ENCODE measurements at regions not wholly inside any gene's neighbourhood (a gene's known extent, or its start where the extent isn't known, plus 50 kb on each side); places are given as distances from the start of the nearest gene placed in this dataset.

DNA sequence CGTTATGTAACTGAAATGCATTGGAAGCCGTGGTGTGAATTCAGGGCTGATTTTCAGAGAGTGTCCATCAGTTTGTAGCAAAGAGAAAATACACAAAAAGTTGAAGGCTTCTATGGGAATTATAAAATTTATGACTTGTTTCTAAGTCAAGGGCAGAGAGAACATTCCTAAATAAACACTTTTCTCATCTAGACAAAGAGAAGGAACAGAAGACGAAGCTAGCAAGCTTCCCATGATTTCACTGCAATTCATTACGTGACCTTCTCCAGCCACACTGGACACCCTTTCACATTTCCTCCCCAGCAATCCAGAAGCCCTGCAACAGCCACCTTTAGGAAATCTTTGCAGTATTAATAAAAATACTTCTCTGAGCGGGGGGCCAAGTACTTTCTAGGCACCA, 67.8 kb downstream of the TMEM100 start:
- H3K36me3 ChIP-seq (ENCODE audit: control insufficient read depth in 2 of 2, extremely low read depth in 1 of 2, insufficient read depth in 2 of 2, low read length in 2 of 2), result no peaks in the 10 kb centered on the region
- no peak overlapping the region for H3K4me2 ChIP-seq (ENCODE audit: control insufficient read depth, extremely low read depth, insufficient read depth, low read depth, low read length)
- dilution Hi-C loops (cut with MboI; ENCODE audit: extremely low pct_ligation_motif_present, low sequenced_read_pairs), result no loop called here
- TF ChIP-seq, protein P1, sequence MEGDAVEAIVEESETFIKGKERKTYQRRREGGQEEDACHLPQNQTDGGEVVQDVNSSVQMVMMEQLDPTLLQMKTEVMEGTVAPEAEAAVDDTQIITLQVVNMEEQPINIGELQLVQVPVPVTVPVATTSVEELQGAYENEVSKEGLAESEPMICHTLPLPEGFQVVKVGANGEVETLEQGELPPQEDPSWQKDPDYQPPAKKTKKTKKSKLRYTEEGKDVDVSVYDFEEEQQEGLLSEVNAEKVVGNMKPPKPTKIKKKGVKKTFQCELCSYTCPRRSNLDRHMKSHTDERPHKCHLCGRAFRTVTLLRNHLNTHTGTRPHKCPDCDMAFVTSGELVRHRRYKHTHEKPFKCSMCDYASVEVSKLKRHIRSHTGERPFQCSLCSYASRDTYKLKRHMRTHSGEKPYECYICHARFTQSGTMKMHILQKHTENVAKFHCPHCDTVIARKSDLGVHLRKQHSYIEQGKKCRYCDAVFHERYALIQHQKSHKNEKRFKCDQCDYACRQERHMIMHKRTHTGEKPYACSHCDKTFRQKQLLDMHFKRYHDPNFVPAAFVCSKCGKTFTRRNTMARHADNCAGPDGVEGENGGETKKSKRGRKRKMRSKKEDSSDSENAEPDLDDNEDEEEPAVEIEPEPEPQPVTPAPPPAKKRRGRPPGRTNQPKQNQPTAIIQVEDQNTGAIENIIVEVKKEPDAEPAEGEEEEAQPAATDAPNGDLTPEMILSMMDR (optimal IDR thresholded peaks at IDR 0.05 in 1 of 3, IDR thresholded peaks at IDR 0.05 in 1 of 3, conservative IDR thresholded peaks at IDR 0.05 in 1 of 3; ENCODE audit: extremely low read depth in 1 of 3, insufficient read depth in 2 of 3, low read length in 3 of 3), result no peak
- TF ChIP-seq EZH2 (IDR thresholded peaks at IDR 0.05; ENCODE audit: low read length), result no peak
- H3K79me2 ChIP-seq (ENCODE audit: control insufficient read depth, insufficient read depth, low read length), result no peaks in the 10 kb centered on the region
- H3K9ac ChIP-seq (ENCODE audit: control insufficient read depth, extremely low read depth, insufficient read depth, low read length), result no peak overlapping the region
- H3K4me1 ChIP-seq (ENCODE audit: control insufficient read depth, extremely low read depth, insufficient read depth, low read length), result no peaks in the 10 kb centered on the region
- no peak overlapping the region for H2AFZ ChIP-seq (ENCODE audit: control insufficient read depth, low read length)
- DNase-seq (ENCODE audit: low read depth, low spot score) (no peak), FAIRE-seq (no peak)
- H3K4me3 ChIP-seq (ENCODE audit: control insufficient read depth in 2 of 3, extremely low read depth in 1 of 3, insufficient read depth in 2 of 3, low read depth in 1 of 3, low read length in 3 of 3), result no peak overlapping the region
- H4K20me1 ChIP-seq (ENCODE audit: control insufficient read depth, extremely low read depth, insufficient read depth, low read length), result no peaks in the 10 kb centered on the region
- H3K9me3 ChIP-seq (ENCODE audit: control insufficient read depth, low read depth, low read length), result no peaks in the 10 kb centered on the region
- H3K27ac ChIP-seq (ENCODE audit: control insufficient read depth, insufficient read depth, low read length), result no peak overlapping the region
- no peaks in the 10 kb centered on the region for H3K9me1 ChIP-seq (ENCODE audit: control insufficient read depth, extremely low read depth, insufficient read depth, low read length)
- H3K27me3 ChIP-seq (ENCODE audit: control insufficient read depth, extremely low read depth, insufficient read depth, low read length), result no peaks in the 10 kb centered on the region

DNA sequence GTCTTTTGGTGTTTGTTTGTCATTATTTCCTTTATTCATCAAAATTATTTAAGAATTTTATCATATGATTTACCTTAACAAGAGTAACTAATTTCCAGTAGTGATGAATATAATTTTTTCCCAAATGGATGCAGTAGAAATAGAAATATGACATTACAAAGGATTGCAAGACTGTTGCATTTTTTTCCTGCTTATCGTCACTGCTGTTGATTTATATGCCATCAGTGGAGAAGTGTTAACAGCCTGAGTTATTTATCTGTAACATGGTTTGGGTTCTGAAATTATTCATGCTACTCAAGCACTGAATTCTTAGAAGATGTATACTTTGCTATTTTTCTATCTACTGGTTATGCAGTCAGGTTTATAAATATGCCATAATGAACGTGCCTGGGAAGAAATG, 68.6 kb downstream of the TMEM100 start:
- H2AFZ ChIP-seq (ENCODE audit: control insufficient read depth, low read length), result no peak overlapping the region
- no peaks in the 10 kb centered on the region for H3K27me3 ChIP-seq (ENCODE audit: control insufficient read depth, extremely low read depth, insufficient read depth, low read length)
- H4K20me1 ChIP-seq (ENCODE audit: control insufficient read depth, extremely low read depth, insufficient read depth, low read length), result no peaks in the 10 kb centered on the region
- no peaks in the 10 kb centered on the region for H3K9me1 ChIP-seq (ENCODE audit: control insufficient read depth, extremely low read depth, insufficient read depth, low read length)
- H3K4me3 ChIP-seq (ENCODE audit: control insufficient read depth in 2 of 3, extremely low read depth in 1 of 3, insufficient read depth in 2 of 3, low read depth in 1 of 3, low read length in 3 of 3), result no peak overlapping the region
- no peak for TF ChIP-seq EZH2 (IDR thresholded peaks at IDR 0.05; ENCODE audit: low read length)
- TF ChIP-seq, protein P1 (optimal IDR thresholded peaks at IDR 0.05 in 1 of 3, IDR thresholded peaks at IDR 0.05 in 1 of 3, conservative IDR thresholded peaks at IDR 0.05 in 1 of 3; ENCODE audit: extremely low read depth in 1 of 3, insufficient read depth in 2 of 3, low read length in 3 of 3), result no peak
- DNase-seq (ENCODE audit: low read depth, low spot score) (no peak), FAIRE-seq (no peak)
- no peaks in the 10 kb centered on the region for H3K36me3 ChIP-seq (ENCODE audit: control insufficient read depth in 2 of 2, extremely low read depth in 1 of 2, insufficient read depth in 2 of 2, low read length in 2 of 2)
- no peak overlapping the region for H3K27ac ChIP-seq (ENCODE audit: control insufficient read depth, insufficient read depth, low read length)
- no peak overlapping the region for H3K9ac ChIP-seq (ENCODE audit: control insufficient read depth, extremely low read depth, insufficient read depth, low read length)
- dilution Hi-C loops (cut with MboI; ENCODE audit: extremely low pct_ligation_motif_present, low sequenced_read_pairs), result no loop called here
- no peaks in the 10 kb centered on the region for H3K9me3 ChIP-seq (ENCODE audit: control insufficient read depth, low read depth, low read length)
- H3K79me2 ChIP-seq (ENCODE audit: control insufficient read depth, insufficient read depth, low read length), result no peaks in the 10 kb centered on the region
- H3K4me2 ChIP-seq (ENCODE audit: control insufficient read depth, extremely low read depth, insufficient read depth, low read depth, low read length), result no peak overlapping the region
- no peaks in the 10 kb centered on the region for H3K4me1 ChIP-seq (ENCODE audit: control insufficient read depth, extremely low read depth, insufficient read depth, low read length)

All from keratinocyte (primary cell).